MM.1S (cell line): ENCODE measurements at regions not wholly inside any gene's neighbourhood (a gene's known extent, or its start where the extent isn't known, plus 50 kb on each side); places are given as distances from the start of the nearest gene placed in this dataset.

Experiments used
- EZH2 ChIP-seq: fragments of 300-600 bp; sonication (generic); optimal IDR thresholded peaks from 2 replicates; pipeline ENCODE3; 2017; ENCODE audit warnings: low read depth, mild to moderate bottlenecking, antibody characterized with exemption, low read length, mixed read lengths
- TF ChIP-seq, protein P1 (sequence below): fragments of 300-600 bp; sonication (generic); IDR thresholded peaks from 2 replicates; pipeline ENCODE4 v1.5.1; 2016; ENCODE audit warnings: antibody characterized with exemption, low read length, mixed read lengths

DNA sequence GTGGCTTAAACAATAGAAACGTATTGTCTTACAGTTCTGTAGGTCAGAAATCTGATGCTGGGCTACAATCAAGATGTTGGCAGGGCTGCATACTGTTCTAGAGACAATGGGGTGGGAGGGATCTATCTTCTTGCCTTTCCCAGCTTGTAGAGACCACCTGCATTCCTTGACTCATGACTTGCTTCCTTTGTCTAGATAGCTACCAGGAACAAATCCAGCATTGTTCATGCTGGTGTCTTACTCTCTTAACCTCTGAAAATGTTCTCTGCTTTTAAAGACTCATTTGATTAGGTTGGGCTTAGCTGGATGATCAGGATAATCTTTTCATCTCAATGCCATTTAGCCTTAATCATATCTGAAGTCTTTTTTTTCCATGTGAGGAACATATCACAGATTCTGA lies 169.0 kb downstream of the ZNF330 start:
- TF ChIP-seq, protein P1, sequence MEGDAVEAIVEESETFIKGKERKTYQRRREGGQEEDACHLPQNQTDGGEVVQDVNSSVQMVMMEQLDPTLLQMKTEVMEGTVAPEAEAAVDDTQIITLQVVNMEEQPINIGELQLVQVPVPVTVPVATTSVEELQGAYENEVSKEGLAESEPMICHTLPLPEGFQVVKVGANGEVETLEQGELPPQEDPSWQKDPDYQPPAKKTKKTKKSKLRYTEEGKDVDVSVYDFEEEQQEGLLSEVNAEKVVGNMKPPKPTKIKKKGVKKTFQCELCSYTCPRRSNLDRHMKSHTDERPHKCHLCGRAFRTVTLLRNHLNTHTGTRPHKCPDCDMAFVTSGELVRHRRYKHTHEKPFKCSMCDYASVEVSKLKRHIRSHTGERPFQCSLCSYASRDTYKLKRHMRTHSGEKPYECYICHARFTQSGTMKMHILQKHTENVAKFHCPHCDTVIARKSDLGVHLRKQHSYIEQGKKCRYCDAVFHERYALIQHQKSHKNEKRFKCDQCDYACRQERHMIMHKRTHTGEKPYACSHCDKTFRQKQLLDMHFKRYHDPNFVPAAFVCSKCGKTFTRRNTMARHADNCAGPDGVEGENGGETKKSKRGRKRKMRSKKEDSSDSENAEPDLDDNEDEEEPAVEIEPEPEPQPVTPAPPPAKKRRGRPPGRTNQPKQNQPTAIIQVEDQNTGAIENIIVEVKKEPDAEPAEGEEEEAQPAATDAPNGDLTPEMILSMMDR: no peak
- no peak for TF ChIP-seq EZH2
